Spleen (tissue), 7 donors: ENCODE measurements at regions not wholly inside any gene's neighbourhood (a gene's known extent, or its start where the extent isn't known, plus 50 kb on each side); places are given as distances from the start of the nearest gene placed in this dataset.

ENCODE experiments used
- CTCF ChIP-seq, 11 experiments: fragments of 200-600 bp in 7 of 11; fragments of 450-650 bp in 4 of 11; sonication (generic) in 4 of 11; IDR thresholded peaks in 8 of 11; conservative IDR thresholded peaks in 3 of 11; 1 replicate in 7 of 11; 2 replicates in 4 of 11; pipeline versions ENCODE4 v1.4.0 to v1.8.0; 2016 to 2021; ENCODE audit warnings: antibody characterized with exemption in 11 of 11, inconsistent platforms in 4 of 11, mild to moderate bottlenecking in 1 of 11
- POLR2A ChIP-seq, 3 donors: fragments of 450-650 bp; IDR thresholded peaks; one replicate each; pipeline ENCODE4 v1.5.1; 2017; ENCODE audit warnings: antibody characterized with exemption in 3 of 3, mild to moderate bottlenecking in 1 of 3
- POLR2AphosphoS5 ChIP-seq, 3 donors: sonication (generic); formaldehyde crosslinking; IDR thresholded peaks; one replicate each; pipeline ENCODE4 v1.5.1; 2017; ENCODE audit warnings: antibody characterized with exemption in 3 of 3
- donor health status: DM: no; HTN: no; CAD: no; lungs with moderate emphysema.
- donor health status: DM: no; HTN: no; CAD: no.
- donor health status: DM: no; HTN: no; CAD: no.

- TF ChIP-seq POLR2A (IDR thresholded peaks at IDR 0.05) (no peak), CTCF (IDR thresholded peaks at IDR 0.05 in 8 of 11, conservative IDR thresholded peaks at IDR 0.05 in 3 of 11) (no peak), POLR2AphosphoS5 (IDR thresholded peaks at IDR 0.05) (no peak)
Observed at GRCh38 chr17:34133350-34133749, 121.7 kb upstream of the CCL2 start.
